Mesenchymal stem cell (in vitro differentiated cells and primary cell): ENCODE measurements at regions not wholly inside any gene's neighbourhood (a gene's known extent, or its start where the extent isn't known, plus 50 kb on each side); places are given as distances from the start of the nearest gene placed in this dataset.
A peak's percentile ranks its signal among the peaks of the same experiment; 100 is the strongest.

Experiments
- DNase-seq: peaks from one replicate; pipeline ENCODE4 v3.0.0-alpha.2; 2013
- H2AFZ ChIP-seq: one replicate; pipeline ENCODE4 v1.6.1; 2013; ENCODE audit warnings: low read depth, mild to moderate bottlenecking, control low read depth, inconsistent platforms, low read length, moderate library complexity
- H2AK5ac ChIP-seq: 2 replicates; pipeline ENCODE4 v1.6.1; 2013; ENCODE audit warnings: low read length, moderate library complexity, mild to moderate bottlenecking, inconsistent platforms; ENCODE audit not compliant: severe bottlenecking
- H2BK120ac ChIP-seq: one replicate; pipeline ENCODE4 v1.6.1; 2013; ENCODE audit warnings: low read depth, mild to moderate bottlenecking, inconsistent platforms, low read length, moderate library complexity
- H2BK12ac ChIP-seq, 2 experiments: one replicate each; pipeline ENCODE4 v1.6.1; 2013; ENCODE audit warnings: inconsistent platforms in 2 of 2, low read length in 2 of 2, mild to moderate bottlenecking in 2 of 2, moderate library complexity in 2 of 2, control low read depth in 1 of 2
- H2BK15ac ChIP-seq: one replicate; pipeline ENCODE4 v1.6.1; 2013; ENCODE audit warnings: mild to moderate bottlenecking, low read depth, inconsistent platforms; ENCODE audit not compliant: poor library complexity, severe bottlenecking
- H2BK5ac ChIP-seq: 2 replicates; pipeline ENCODE4 v1.6.1; 2013; ENCODE audit warnings: low read depth, mild to moderate bottlenecking, low read length, control low read depth, inconsistent platforms; ENCODE audit not compliant: poor library complexity, severe bottlenecking
- H3K14ac ChIP-seq, 2 experiments: one replicate each; pipeline ENCODE4 v1.6.1; 2013; ENCODE audit warnings: inconsistent platforms in 2 of 2, low read length in 2 of 2, control low read depth in 1 of 2, mild to moderate bottlenecking in 1 of 2, moderate library complexity in 1 of 2
- H3K18ac ChIP-seq, 2 experiments: one replicate each; pipeline ENCODE4 v1.6.1; 2013; ENCODE audit warnings: inconsistent platforms in 2 of 2, low read length in 2 of 2, control low read depth in 1 of 2, low read depth in 1 of 2, mild to moderate bottlenecking in 1 of 2
- H3K23ac ChIP-seq, 2 experiments: one replicate each; pipeline ENCODE4 v1.6.1; 2013; ENCODE audit warnings: inconsistent platforms in 2 of 2, low read length in 2 of 2, mild to moderate bottlenecking in 2 of 2, moderate library complexity in 2 of 2, control low read depth in 1 of 2
- H3K27ac ChIP-seq: 2 replicates; pipeline ENCODE4 v1.5.1; 2013; ENCODE audit warnings: mild to moderate bottlenecking, moderate library complexity, low read length, control low read depth, inconsistent platforms; ENCODE audit not compliant: poor library complexity, severe bottlenecking
- H3K27me3 ChIP-seq, 2 experiments: 2 replicates each; pipeline versions ENCODE4 v1.6.1 to v1.7.0; 2013; ENCODE audit warnings: low read length in 2 of 2, mild to moderate bottlenecking in 2 of 2, moderate library complexity in 2 of 2, control low read depth in 1 of 2, inconsistent platforms in 1 of 2; ENCODE audit not compliant: control insufficient read depth in 1 of 2, insufficient read depth in 1 of 2
- H3K36me3 ChIP-seq, 2 experiments: 2 replicates each; pipeline versions ENCODE4 v1.6.1 to v1.7.0; 2013; ENCODE audit warnings: low read length in 2 of 2, control low read depth in 1 of 2, inconsistent platforms in 1 of 2, low read depth in 1 of 2, mild to moderate bottlenecking in 1 of 2; ENCODE audit not compliant: insufficient read depth in 2 of 2, control insufficient read depth in 1 of 2
- H3K4ac ChIP-seq, 2 experiments: one replicate each; pipeline ENCODE4 v1.6.1; 2013; ENCODE audit warnings: inconsistent platforms in 2 of 2, low read length in 2 of 2, mild to moderate bottlenecking in 2 of 2, moderate library complexity in 2 of 2, control low read depth in 1 of 2, low read depth in 1 of 2
- H3K4me1 ChIP-seq: 2 replicates; pipeline ENCODE4 v1.6.1; 2013; ENCODE audit warnings: low read depth, low read length, control low read depth; ENCODE audit not compliant: control insufficient read depth, insufficient read depth
- H3K4me2 ChIP-seq: 2 replicates; pipeline ENCODE4 v1.6.1; 2013; ENCODE audit warnings: low read length, mild to moderate bottlenecking, inconsistent platforms; ENCODE audit not compliant: poor library complexity, severe bottlenecking
- H3K4me3 ChIP-seq, 2 experiments: 2 replicates each; pipeline versions ENCODE4 v1.5.1 to v1.7.0; 2013; ENCODE audit warnings: low read length in 2 of 2, mild to moderate bottlenecking in 2 of 2, control low read depth in 1 of 2, low read depth in 1 of 2; ENCODE audit not compliant: insufficient read depth in 1 of 2
- H3K79me1 ChIP-seq: replicated peaks from 2 replicates; pipeline ENCODE4 v1.6.1; 2013; ENCODE audit warnings: mild to moderate bottlenecking, control low read depth, low read length, inconsistent platforms; ENCODE audit not compliant: poor library complexity, severe bottlenecking
- H3K9ac ChIP-seq: 2 replicates; pipeline ENCODE4 v1.7.0; 2013; ENCODE audit warnings: mild to moderate bottlenecking, low read length, moderate library complexity
- H3K9me3 ChIP-seq: 2 replicates; pipeline ENCODE4 v1.7.0; 2013; ENCODE audit warnings: mild to moderate bottlenecking, low read length; ENCODE audit not compliant: control insufficient read depth
- H4K8ac ChIP-seq: one replicate; pipeline ENCODE4 v1.6.1; 2013; ENCODE audit warnings: inconsistent platforms, mild to moderate bottlenecking, low read length, moderate library complexity
- H4K91ac ChIP-seq: one replicate; pipeline ENCODE4 v1.6.1; 2013; ENCODE audit warnings: mild to moderate bottlenecking, low read length, inconsistent platforms
- WGBS: methylation state at CpG from one replicate; pipeline ENCODE4 v1.1.7; 2013; ENCODE audit warnings: mixed read lengths; 5-methylcytosine and 5-hydroxymethylcytosine counted together

GRCh38 chr14:89648924-89649323, 231.9 kb upstream of the FOXN3 start:
- H3K9me3 ChIP-seq = no peaks in the 10 kb centered on the region
- H3K4me1 ChIP-seq = no peaks in the 10 kb centered on the region
- H2AFZ ChIP-seq = no peak overlapping the region
- no peak for DNase-seq
- H3K4me3 ChIP-seq = no peak overlapping the region
- 85% methylated on average over 3 of the region's 5 CpGs for WGBS
- no peak overlapping the region for H3K23ac ChIP-seq
- H3K27me3 ChIP-seq = no peaks in the 10 kb centered on the region
- no peak overlapping the region for H4K8ac ChIP-seq
- no peak overlapping the region for H3K27ac ChIP-seq
- no peak overlapping the region for H2BK5ac ChIP-seq
- H3K18ac ChIP-seq = no peak overlapping the region
- no peak overlapping the region for H2AK5ac ChIP-seq
- H2BK15ac ChIP-seq = no peak overlapping the region
- no peaks in the 10 kb centered on the region for H3K36me3 ChIP-seq
- no peak overlapping the region for H3K4me2 ChIP-seq
- H3K79me1 ChIP-seq = no peaks in the 10 kb centered on the region
- H2BK12ac ChIP-seq = no peak overlapping the region
- H3K9ac ChIP-seq = no peak overlapping the region
- no peak overlapping the region for H2BK120ac ChIP-seq
- no peak overlapping the region for H3K4ac ChIP-seq
- no peak overlapping the region for H3K14ac ChIP-seq
- H4K91ac ChIP-seq = no peak overlapping the region

GRCh38 chr14:89648510-89648909, 231.5 kb upstream of the FOXN3 start:
- H4K91ac ChIP-seq = no peak overlapping the region
- H3K4me3 ChIP-seq = no peak overlapping the region
- H3K9ac ChIP-seq = no peak overlapping the region
- no peaks in the 10 kb centered on the region for H3K4me1 ChIP-seq
- WGBS = 75% methylated on average over 2 of the region's 3 CpGs
- no peaks in the 10 kb centered on the region for H3K36me3 ChIP-seq
- no peak overlapping the region for H2BK120ac ChIP-seq
- no peaks in the 10 kb centered on the region for H3K79me1 ChIP-seq
- DNase-seq = peak; percentile 9
- no peak overlapping the region for H2AK5ac ChIP-seq
- no peak overlapping the region for H3K14ac ChIP-seq
- H3K23ac ChIP-seq = no peak overlapping the region
- no peak overlapping the region for H2AFZ ChIP-seq
- no peak overlapping the region for H2BK12ac ChIP-seq
- H3K9me3 ChIP-seq = no peaks in the 10 kb centered on the region
- no peak overlapping the region for H4K8ac ChIP-seq
- no peak overlapping the region for H3K4me2 ChIP-seq
- H3K27me3 ChIP-seq = no peaks in the 10 kb centered on the region
- H3K27ac ChIP-seq = no peak overlapping the region
- H2BK15ac ChIP-seq = no peak overlapping the region
- H3K18ac ChIP-seq = no peak overlapping the region
- H3K4ac ChIP-seq = no peak overlapping the region
- H2BK5ac ChIP-seq = no peak overlapping the region

GRCh38 chr14:89646971-89647370, 229.9 kb upstream of the FOXN3 start:
- Histone ChIP-seq H4K8ac (no peak overlapping the region), H3K23ac (no peak overlapping the region), H2BK5ac (no peak overlapping the region), H2BK120ac (no peak overlapping the region), H3K4me1 (no peaks in the 10 kb centered on the region), H3K36me3 (no peaks in the 10 kb centered on the region), H3K14ac (no peak overlapping the region), H3K27me3 (no peaks in the 10 kb centered on the region), H2BK15ac (no peak overlapping the region), H3K9ac (no peak overlapping the region), H4K91ac (no peak overlapping the region), H3K79me1 (no peaks in the 10 kb centered on the region), H3K4ac (no peak overlapping the region), H2AFZ (no peak overlapping the region), H3K9me3 (no peaks in the 10 kb centered on the region), H2BK12ac (no peak overlapping the region), H3K4me3 (no peak overlapping the region), H3K18ac (no peak overlapping the region), H3K27ac (no peak overlapping the region), H3K4me2 (no peak overlapping the region), H2AK5ac (no peak overlapping the region)
- no CpG with 5 or more reads among the region's 1 CpG for WGBS
- DNase-seq = no peak

DNA sequence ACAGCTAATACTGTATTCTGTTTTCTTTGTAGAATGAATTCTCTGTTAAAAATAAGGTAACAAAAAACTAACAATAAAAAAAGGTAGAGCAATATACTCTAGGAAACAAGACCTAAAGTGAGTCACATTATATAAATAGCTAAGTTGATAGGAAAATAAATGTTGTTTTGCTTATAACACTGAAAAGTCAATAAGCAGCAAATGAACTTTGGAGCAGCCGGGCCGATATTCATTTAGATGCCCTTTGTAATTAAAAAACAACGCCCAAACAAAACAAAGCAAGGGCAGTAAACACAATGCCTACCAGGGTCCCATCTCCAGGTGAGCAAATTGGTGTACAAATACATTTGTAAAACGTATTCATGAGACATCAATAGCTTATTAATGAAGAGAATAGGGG, 227.6 kb upstream of the FOXN3 start:
- Histone ChIP-seq H3K4me3 (no peak overlapping the region), H2AFZ (no peak overlapping the region), H2BK12ac (no peak overlapping the region), H3K36me3 (no peaks in the 10 kb centered on the region), H3K9me3 (no peaks in the 10 kb centered on the region), H3K9ac (no peak overlapping the region), H2BK120ac (no peak overlapping the region), H4K91ac (no peak overlapping the region), H2BK15ac (no peak overlapping the region), H4K8ac (no peak overlapping the region), H2AK5ac (no peak overlapping the region), H3K14ac (no peak overlapping the region), H3K4me1 (no peaks in the 10 kb centered on the region), H3K4ac (no peak overlapping the region), H3K23ac (no peak overlapping the region), H3K79me1 (no peaks in the 10 kb centered on the region), H3K4me2 (no peak overlapping the region), H3K27me3 (no peaks in the 10 kb centered on the region), H3K27ac (no peak overlapping the region), H3K18ac (no peak overlapping the region), H2BK5ac (no peak overlapping the region)
- 97% methylated on average over 4 of the region's 4 CpGs for WGBS
- no peak for DNase-seq
